Endothelial cell of umbilical vein (primary cell): ENCODE measurements at regions not wholly inside any gene's neighbourhood (a gene's known extent, or its start where the extent isn't known, plus 50 kb on each side); places are given as distances from the start of the nearest gene placed in this dataset.

ENCODE experiments used
- BruUV-seq: library from RNA; stranded (reverse); fragments of 400-500 nt; replicated peaks from 2 replicates; lab custom pipeline; 2021; lab: Mats Ljungman, UMichigan
- CTCF ChIA-PET: fragments of 300-600, 350-600 bp; sonication (Branson Sonifier 250); formaldehyde crosslinking; loops from one replicate; lab custom pipeline; 2021; ENCODE audit warnings: antibody characterized with exemption, inconsistent platforms; lab: Charles Lee
- POLR2A ChIA-PET: fragments of 300-600, 350-600 bp; sonication (Branson Sonifier 250); formaldehyde crosslinking; loops from one replicate; lab custom pipeline; 2021; ENCODE audit warnings: antibody characterized with exemption, inconsistent platforms; lab: Charles Lee
- DNase-seq: peaks from one replicate; pipeline ENCODE4 v3.0.0-alpha.2; 2011; ENCODE audit warnings: low read depth, low spot score
- FAIRE-seq: peaks from 2 replicates; lab custom pipeline; 2011; peaks lifted over from hg19 to GRCh38; lab: Jason Lieb, UNC
- H2AFZ ChIP-seq: 2 replicates; pipeline ENCODE4 v1.6.0; 2012; ENCODE audit warnings: low read depth, low read length, control low read depth, inconsistent platforms
- H3K27ac ChIP-seq: 2 replicates; pipeline ENCODE4 v1.5.1; 2011; ENCODE audit warnings: low read depth, mild to moderate bottlenecking, control low read depth, low read length, moderate library complexity; ENCODE audit not compliant: insufficient read depth
- H3K27me3 ChIP-seq, 2 experiments: 2 replicates each; pipeline versions ENCODE4 v1.6.0 to v1.6.1; 2011; ENCODE audit warnings: low read length in 2 of 2, mixed read lengths in 1 of 2; ENCODE audit not compliant: control insufficient read depth in 2 of 2, insufficient read depth in 2 of 2
- H3K36me3 ChIP-seq, 2 experiments: 2 replicates in 1 of 2; 3 replicates in 1 of 2; pipeline ENCODE4 v1.5.1; 2011; ENCODE audit warnings: low read length in 2 of 2, mild to moderate bottlenecking in 1 of 2, moderate library complexity in 1 of 2; ENCODE audit not compliant: control insufficient read depth in 2 of 2, insufficient read depth in 2 of 2; ENCODE audit errors: extremely low read depth in 1 of 2
- H3K4me1 ChIP-seq: 3 replicates; pipeline ENCODE4 v1.5.1; 2011; ENCODE audit warnings: mild to moderate bottlenecking, low read length; ENCODE audit not compliant: control insufficient read depth, insufficient read depth; ENCODE audit errors: extremely low read depth
- H3K4me2 ChIP-seq: 2 replicates; pipeline ENCODE4 v1.6.1; 2011; ENCODE audit warnings: low read length, control low read depth, mixed read lengths; ENCODE audit not compliant: insufficient read depth
- H3K4me3 ChIP-seq, 3 experiments: fragments of 200-600 bp in 1 of 3; sonication (generic), shearing (Covaris generic) in 1 of 3; replicated peaks in 1 of 3; 2 replicates each; pipeline ENCODE4 v1.5.1; 2011 to 2016; ENCODE audit warnings: control low read depth in 3 of 3, low read length in 3 of 3, mild to moderate bottlenecking in 2 of 3, inconsistent platforms in 1 of 3, low read depth in 1 of 3, moderate library complexity in 1 of 3; ENCODE audit not compliant: insufficient read depth in 1 of 3
- H3K79me2 ChIP-seq: 2 replicates; pipeline ENCODE4 v1.6.0; 2012; ENCODE audit warnings: low read length, inconsistent platforms; ENCODE audit not compliant: control insufficient read depth, insufficient read depth
- H3K9ac ChIP-seq: replicated peaks from 2 replicates; pipeline ENCODE3; 2011; ENCODE audit warnings: low read length, control low read depth; ENCODE audit not compliant: insufficient read depth; ENCODE audit errors: extremely low read depth
- H3K9me1 ChIP-seq: replicated peaks from 3 replicates; pipeline ENCODE4 v1.6.0; 2011; ENCODE audit warnings: mild to moderate bottlenecking, low read length; ENCODE audit not compliant: control insufficient read depth, insufficient read depth; ENCODE audit errors: extremely low read depth
- H3K9me3 ChIP-seq: replicated peaks from 2 replicates; pipeline ENCODE4 v1.5.1; 2012; ENCODE audit warnings: low read length, inconsistent platforms; ENCODE audit not compliant: control insufficient read depth, insufficient read depth
- H4K20me1 ChIP-seq: replicated peaks from 2 replicates; pipeline ENCODE3; 2011; ENCODE audit warnings: mild to moderate bottlenecking, low read length; ENCODE audit not compliant: control insufficient read depth, insufficient read depth; ENCODE audit errors: extremely low read depth
- CTCF ChIP-seq, 2 donors: IDR thresholded peaks; 1 replicate in 1 of 2; 2 replicates in 1 of 2; pipeline ENCODE4 v1.5.1; 2011; ENCODE audit warnings: low read length in 2 of 2, mild to moderate bottlenecking in 2 of 2, moderate library complexity in 2 of 2, control low read depth in 1 of 2, inconsistent platforms in 1 of 2, low read depth in 1 of 2; ENCODE audit not compliant: insufficient read depth in 1 of 2; ENCODE audit errors: extremely low read depth in 1 of 2
- EZH2 ChIP-seq: IDR thresholded peaks from 2 replicates; pipeline ENCODE4 v1.6.1; 2012; ENCODE audit warnings: borderline replicate concordance, low read depth, mild to moderate bottlenecking, moderate library complexity, low read length, inconsistent platforms; ENCODE audit not compliant: severe bottlenecking
- FOS ChIP-seq: IDR thresholded peaks from 2 replicates; pipeline ENCODE4 v1.6.1; 2011; ENCODE audit warnings: mild to moderate bottlenecking, low read length, moderate library complexity, borderline replicate concordance; ENCODE audit not compliant: insufficient read depth
- GATA2 ChIP-seq: IDR thresholded peaks from 2 replicates; pipeline ENCODE4 v1.7.0; 2011; ENCODE audit warnings: low read depth, mild to moderate bottlenecking, moderate library complexity, mixed read lengths, low read length; ENCODE audit not compliant: insufficient read length, insufficient read depth
- JUN ChIP-seq: IDR thresholded peaks from 2 replicates; pipeline ENCODE4 v1.6.1; 2011; ENCODE audit warnings: borderline replicate concordance, low read depth; ENCODE audit not compliant: insufficient read length, insufficient read depth
- MAX ChIP-seq: IDR thresholded peaks from 2 replicates; pipeline ENCODE4 v1.6.1; 2011; ENCODE audit not compliant: insufficient read depth, insufficient read length
- MYC ChIP-seq: IDR thresholded peaks from one replicate; pipeline ENCODE4 v1.6.1; 2011; ENCODE audit warnings: mild to moderate bottlenecking, low read depth, low read length
- POLR2A ChIP-seq: IDR thresholded peaks from 2 replicates; pipeline ENCODE4 v1.6.1; 2012; ENCODE audit warnings: low read depth, mild to moderate bottlenecking, control low read depth, low read length
- POLR2AphosphoS5 ChIP-seq: IDR thresholded peaks from 2 replicates; pipeline ENCODE4 v1.6.1; 2012; ENCODE audit warnings: low read depth, mild to moderate bottlenecking, control low read depth, low read length, moderate library complexity; ENCODE audit not compliant: insufficient read depth
- dilution Hi-C: fragments of 300-500 bp; cut with MboI; formaldehyde crosslinking; loops from one replicate; pipeline ENCODE4 v1.15.0; 2019; ENCODE audit warnings: low sequenced_read_pairs; ENCODE audit not compliant: extremely low pct_ligation_motif_present
- intact Hi-C: fragments of 100-400 bp; cut with micrococcal nuclease; formaldehyde crosslinking; loops from one replicate; pipeline ENCODE4 v1.10.0; 2022

- FAIRE-seq (no peak), DNase-seq (no peak)
- ChIA-PET CTCF (no interaction called here), POLR2A (no interaction called here)
- Histone ChIP-seq H3K4me3 (no peak overlapping the region), H3K9me3 (peaks cover 4% of the 10 kb centered on the region), H3K9me1 (no peaks in the 10 kb centered on the region), H3K79me2 (no peaks in the 10 kb centered on the region), H3K9ac (no peak overlapping the region), H3K27me3 (no peaks in the 10 kb centered on the region), H2AFZ (no peak overlapping the region), H3K36me3 (no peaks in the 10 kb centered on the region), H3K27ac (no peak overlapping the region), H3K4me2 (no peak overlapping the region), H3K4me1 (no peaks in the 10 kb centered on the region), H4K20me1 (no peaks in the 10 kb centered on the region)
- dilution Hi-C loops: no loop called here
- BruUV-seq: no TSS peak
- intact Hi-C loops: no loop called here
- TF ChIP-seq MAX (no peak), CTCF (IDR thresholded peaks at IDR 0.05; ENCODE audit: extremely low read depth in 1 of 2, insufficient read depth in 1 of 2, low read depth in 1 of 2, low read length in 2 of 2) (no peak), POLR2A (no peak), FOS (no peak), GATA2 (no peak), MYC (no peak), JUN (no peak), POLR2AphosphoS5 (no peak), EZH2 (no peak)
These were observed 87.6 kb upstream of the TOX3 start for GRCh38 chr16:52634528-52634927.
